GM18951 (cell line): ENCODE measurements at regions not wholly inside any gene's neighbourhood (a gene's known extent, or its start where the extent isn't known, plus 50 kb on each side); places are given as distances from the start of the nearest gene placed in this dataset.
"Not testable (repeated sequence)": the region's sequence is repeated elsewhere in the genome, so short reads cannot be mapped to it uniquely, and the experiment has no call there.

Source experiments
- POLR2A ChIP-seq: IDR thresholded peaks from 4 replicates; pipeline ENCODE4 v1.6.1; 2011; ENCODE audit warnings: mild to moderate bottlenecking; ENCODE audit not compliant: insufficient read length, insufficient read depth; ENCODE audit errors: extremely low read depth
- in situ Hi-C: fragments of 300-500 bp; cut with MboI; formaldehyde crosslinking; loops from one replicate; pipeline ENCODE4 v1.12.0; 2022; ENCODE audit warnings: low sequenced_read_pairs, mixed read lengths, inconsistent platforms; ENCODE audit not compliant: unreplicated experiment

- TF ChIP-seq POLR2A = no peak
- in situ Hi-C loops = no loop called here
These were observed 78.4 kb downstream of the NAPG start for GRCh38 chr18:10604182-10604581.

GRCh38 chr18:10606881-10607280 lies 81.1 kb downstream of the NAPG start:
- in situ Hi-C loops = loop anchor here (5.0 kb wide), 1 partner anchor 1620 kb away; no protein-coding TSS in a partner anchor

- in situ Hi-C loops = loop anchor here (5.0 kb wide), 1 partner anchor 1620 kb away; no protein-coding TSS in a partner anchor
These were observed 81.8 kb downstream of the NAPG start for GRCh38 chr18:10607332-10608248.

GRCh38 chr18:10608450-10608849 lies 82.6 kb downstream of the NAPG start:
- in situ Hi-C loops = loop anchor here (5.0 kb wide), 1 partner anchor 1619 kb away; no protein-coding TSS in a partner anchor

- in situ Hi-C loops = loop anchor here (5.0 kb wide), 1 partner anchor 1618 kb away; no protein-coding TSS in a partner anchor
These were observed 83.2 kb downstream of the NAPG start for GRCh38 chr18:10609046-10609445.

GRCh38 chr18:10613226-10613625 lies 87.4 kb downstream of the NAPG start:
- in situ Hi-C loops = not testable (repeated sequence)

GRCh38 chr18:10616714-10617113 lies 90.9 kb downstream of the NAPG start:
- in situ Hi-C loops = not testable (repeated sequence)

GRCh38 chr18:10618797-10619196 lies 93.0 kb downstream of the NAPG start:
- in situ Hi-C loops = not testable (repeated sequence)

- in situ Hi-C loops = not testable (repeated sequence)
These were observed 93.5 kb downstream of the NAPG start for GRCh38 chr18:10619280-10619679.

- in situ Hi-C loops = loop anchor here (5.0 kb wide), 1 partner anchor 1592 kb away; no protein-coding TSS in a partner anchor
These were observed 94.0 kb downstream of the NAPG start for GRCh38 chr18:10619833-10620232.
